ENCODE measurements at regions not wholly inside any gene's neighbourhood (a gene's known extent, or its start where the extent isn't known, plus 50 kb on each side); places are given as distances from the start of the nearest gene placed in this dataset.

- TF ChIP-seq EP300 (IDR thresholded peaks at IDR 0.05) (no peak), CTCF (IDR thresholded peaks at IDR 0.05) (no peak)
Measured at GRCh38 chr11:37088573-37088910, 490.5 kb upstream of the RAG2 start.

Data from ovary (tissue), 3 donors.